ENCODE measurements at regions not wholly inside any gene's neighbourhood (a gene's known extent, or its start where the extent isn't known, plus 50 kb on each side); places are given as distances from the start of the nearest gene placed in this dataset.

DNA sequence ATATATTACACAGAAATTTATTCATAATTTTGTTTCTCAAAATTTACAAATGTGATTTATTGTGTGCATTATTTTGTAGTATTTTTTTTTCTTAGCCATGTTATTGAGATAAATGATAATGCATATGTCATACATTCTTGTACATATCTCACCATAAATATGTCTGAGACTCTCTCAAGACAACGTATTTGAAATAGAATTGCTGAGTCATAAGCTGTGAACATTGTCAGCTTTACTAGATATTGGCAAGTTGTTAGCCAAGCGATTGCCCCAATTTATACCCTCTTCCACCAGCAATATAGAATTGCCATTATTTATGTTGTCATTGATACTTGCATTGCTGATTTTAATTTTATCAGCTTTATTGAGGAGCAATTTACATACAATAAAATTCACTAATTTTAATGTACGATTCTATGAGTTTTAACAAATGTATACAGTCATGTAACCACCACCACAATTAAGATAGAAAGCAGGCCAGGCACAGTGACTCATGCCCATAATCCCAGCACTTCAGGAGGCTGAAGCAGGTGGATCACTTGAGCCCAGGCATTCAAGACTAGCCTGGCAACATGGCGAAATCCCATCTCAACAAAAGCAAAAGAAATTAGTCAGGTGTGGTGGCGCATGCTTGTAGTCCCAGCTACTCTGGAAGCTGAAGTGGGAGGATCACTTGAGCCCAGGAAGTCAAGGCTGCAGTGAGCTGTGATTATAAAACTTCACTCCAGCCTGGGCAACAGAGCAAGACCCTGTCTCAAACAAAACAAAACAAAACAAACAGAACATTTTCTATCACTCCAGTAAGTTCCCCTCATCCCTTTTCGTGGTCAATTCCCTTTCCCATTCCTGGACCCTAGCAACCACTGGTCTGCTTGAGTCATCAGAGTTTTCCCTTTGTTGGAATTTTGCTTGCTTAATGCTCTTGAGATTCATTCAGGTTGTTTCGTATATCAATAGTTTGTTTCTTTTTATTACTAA is 373.1 kb downstream of the MFSD1 start:
- no peak for DNase-seq

DNA sequence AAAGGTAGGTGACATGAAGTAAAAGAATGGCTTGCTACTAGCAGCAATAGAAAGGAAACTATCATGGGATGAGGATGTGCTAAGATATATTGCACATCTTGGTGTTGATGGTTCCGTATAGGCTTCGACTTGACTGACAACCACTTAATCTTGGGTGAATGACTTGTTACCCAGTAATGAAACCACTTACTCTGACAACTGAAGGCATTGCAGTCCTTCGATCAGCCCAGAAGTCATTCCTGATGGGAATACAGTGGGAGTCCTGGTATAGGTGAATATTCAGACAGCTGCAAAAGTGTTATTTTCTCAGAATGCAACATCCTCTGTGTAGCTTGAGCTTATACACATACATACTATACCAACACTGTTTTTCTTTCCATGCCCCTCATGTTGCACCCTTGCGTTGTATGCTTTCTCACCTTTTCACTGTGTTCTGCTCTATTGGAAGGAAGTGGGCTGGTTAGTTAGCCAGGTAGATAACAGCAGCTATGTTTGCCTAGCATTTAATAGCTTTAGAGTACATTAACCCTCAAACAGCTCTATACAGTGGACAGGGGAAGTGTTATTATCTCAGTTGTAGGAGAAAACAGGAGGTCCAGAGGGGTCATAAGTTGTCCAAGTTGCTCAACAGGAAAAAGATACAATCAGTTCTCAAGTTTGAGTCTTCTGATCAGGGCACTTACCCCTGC is 376.5 kb downstream of the MFSD1 start:
- DNase-seq = no peak

DNA sequence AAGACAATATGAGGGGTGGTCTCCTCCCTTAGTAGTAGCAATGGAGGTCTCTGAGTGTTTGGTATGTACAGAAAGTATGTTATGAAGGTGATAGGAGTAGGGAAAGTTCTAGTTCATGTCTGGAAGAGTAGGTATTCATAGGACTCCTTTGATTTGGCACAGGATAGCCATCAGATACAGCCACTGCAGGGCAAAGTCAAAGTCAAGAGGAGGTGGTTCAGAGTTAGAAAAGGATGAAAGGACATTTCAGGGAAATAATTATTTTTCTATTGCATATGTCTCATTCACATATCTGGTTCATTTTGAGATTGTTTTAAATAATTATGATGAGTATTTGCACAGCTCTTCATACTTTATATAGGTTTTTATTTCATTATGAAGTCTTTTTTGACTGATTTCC is 381.1 kb downstream of the MFSD1 start:
- DNase-seq = no peak

DNA sequence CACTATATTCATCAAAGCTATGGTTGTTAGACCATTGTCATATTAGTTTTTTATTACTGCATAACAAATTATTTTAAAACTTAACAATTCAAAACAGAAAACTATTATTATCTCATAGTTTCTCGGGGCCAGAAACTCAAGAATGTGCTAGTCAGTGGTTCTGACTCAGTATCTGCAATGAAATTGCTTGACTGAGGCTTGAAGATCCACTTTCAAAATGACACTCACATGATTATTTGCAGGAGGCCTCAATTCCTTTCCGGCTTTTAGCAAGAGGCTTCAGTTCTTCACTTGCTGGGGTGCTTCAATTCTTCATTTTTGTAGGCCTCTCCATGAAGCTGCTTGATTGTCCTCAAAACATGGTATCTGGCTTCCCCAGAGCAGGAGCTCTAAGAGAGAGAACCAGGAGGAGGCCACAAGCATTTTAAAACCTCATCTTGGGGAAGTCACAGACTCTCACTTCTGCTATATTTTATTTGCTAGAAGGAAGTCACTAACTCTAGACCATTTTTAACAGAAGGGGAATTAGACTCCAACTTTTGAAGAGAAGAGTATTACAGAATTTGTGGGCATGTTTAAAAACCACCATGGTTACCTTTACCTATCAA is 383.7 kb downstream of the MFSD1 start:
- no peak for DNase-seq

DNA sequence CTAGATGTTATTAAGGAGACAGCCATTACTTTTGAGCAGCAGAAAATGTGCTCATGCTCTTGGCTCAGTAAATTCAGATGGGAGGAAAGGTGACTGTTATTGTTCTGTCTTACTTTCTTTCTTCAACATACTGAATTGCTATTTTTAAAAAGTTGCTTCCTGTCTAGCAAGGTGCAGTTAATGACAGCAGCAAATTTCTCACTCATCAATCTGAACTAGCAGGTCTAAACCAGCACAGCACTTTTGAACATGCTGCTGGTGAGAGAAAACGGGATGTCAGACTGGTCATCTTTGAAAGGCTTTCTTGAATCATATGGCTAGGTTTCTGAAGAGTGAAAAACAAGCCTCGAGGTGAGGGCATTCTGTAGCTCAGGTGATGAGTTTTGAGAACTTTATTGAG is 384.7 kb downstream of the MFSD1 start:
- DNase-seq = no peak

DNA sequence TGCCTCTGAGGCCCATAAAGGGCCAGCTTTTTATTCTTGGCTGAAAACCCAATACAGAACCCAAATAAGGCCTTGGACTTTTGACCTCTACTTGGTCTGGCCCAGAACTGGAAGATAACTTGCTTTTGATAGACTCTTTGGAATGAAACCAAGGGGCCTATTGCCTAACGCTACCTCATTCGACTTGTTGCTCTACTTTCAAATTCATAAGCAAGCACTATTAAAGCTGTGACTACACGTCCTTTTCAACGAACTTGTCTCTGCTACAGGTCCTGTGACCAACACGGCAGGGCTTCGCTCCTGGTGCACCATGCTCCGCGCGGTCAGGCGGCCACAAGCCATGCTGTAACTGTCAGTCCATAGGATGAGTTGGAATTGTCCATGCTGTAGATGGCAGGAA is 385.4 kb downstream of the MFSD1 start:
- DNase-seq = no peak

DNA sequence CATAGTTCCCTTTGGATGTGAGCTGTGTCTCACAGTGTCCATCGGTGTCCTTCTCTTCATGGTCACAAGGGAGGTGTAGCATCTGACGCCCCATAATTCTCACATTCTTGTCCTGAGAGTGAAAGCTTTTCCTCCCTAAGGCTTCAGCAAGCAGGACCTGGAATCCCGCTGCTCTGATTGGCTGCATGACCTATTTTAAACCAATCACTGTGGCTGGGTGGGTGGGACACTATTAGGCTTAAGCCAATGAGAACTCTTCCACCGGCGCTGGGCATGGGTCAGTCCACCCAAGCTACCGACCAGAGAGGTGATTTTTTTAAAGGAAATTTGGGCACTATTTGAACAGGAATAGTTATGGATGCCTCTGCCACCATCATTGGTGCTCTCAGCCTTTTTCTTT is 385.9 kb downstream of the MFSD1 start:
- no peak for DNase-seq

DNA sequence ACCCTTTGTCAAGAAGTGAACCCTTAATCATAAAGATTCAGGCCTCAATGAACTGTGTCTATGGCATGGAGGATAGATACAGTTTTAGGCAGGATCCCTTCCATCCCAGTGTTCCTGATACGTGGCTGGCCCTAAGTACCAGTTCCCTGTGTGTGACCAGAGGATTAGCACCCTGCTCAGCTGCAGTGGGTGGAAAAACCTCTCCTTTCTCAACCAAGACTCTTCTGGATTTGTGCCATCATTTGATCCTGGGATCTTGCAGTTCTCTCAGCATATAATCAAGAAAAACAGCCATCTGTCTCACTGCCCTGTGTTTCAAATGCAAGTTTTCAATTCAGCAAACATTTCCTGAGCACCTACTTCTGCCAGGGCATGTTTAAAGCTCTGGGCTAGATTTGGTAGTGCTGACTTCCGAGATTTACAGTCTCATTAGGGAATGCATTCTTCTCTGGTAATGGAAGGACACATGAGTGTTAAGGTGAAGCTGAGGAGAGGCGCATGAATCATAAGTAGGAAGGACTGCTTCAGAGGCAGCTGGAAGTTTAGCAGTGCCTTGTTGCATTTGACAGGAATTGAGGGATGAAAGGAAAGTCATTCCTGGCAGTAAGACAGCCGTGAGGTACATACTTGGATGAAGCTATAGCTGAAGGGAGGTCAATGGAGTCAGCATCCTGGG is 388.3 kb downstream of the MFSD1 start:
- no peak for DNase-seq

DNA sequence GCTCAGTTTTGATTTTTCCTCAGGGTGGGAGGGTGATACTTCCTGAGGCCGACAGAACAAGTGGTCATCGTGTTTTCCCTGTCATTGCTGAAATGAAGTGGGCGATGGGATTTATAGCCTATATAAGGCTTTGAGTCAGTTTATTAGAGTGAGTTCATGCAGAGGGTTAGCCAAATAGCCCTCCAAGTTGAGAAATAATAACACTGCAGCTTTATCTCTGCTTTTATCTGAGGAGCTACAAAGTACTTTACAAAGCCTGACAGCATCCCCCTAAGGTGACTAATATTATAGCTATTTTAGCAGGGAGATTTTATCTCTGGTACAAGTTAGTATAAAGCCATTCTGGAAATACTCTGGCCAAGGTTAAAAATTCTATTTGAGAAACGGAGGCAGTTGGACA is 389.6 kb downstream of the MFSD1 start:
- no peak for DNase-seq

DNA sequence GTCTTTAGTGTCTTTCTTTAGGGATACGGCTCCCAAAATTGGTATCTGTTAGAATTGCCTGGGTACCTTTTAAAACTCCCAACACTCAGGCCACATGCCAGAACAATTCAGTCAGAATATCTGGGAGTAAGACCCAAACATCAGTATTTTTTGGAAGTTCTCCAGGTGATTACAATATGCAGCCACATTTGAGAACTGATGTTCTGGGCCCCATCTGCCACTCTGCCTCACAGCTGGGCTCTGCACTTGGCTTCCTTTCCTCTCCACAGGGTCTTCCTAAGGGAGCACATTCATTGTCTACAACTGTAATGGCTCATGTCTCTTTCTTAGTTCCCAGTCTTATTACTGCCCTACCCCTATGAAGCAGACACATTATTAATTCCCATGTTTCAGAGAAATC is 394.5 kb downstream of the MFSD1 start:
- no peak for DNase-seq

DNA sequence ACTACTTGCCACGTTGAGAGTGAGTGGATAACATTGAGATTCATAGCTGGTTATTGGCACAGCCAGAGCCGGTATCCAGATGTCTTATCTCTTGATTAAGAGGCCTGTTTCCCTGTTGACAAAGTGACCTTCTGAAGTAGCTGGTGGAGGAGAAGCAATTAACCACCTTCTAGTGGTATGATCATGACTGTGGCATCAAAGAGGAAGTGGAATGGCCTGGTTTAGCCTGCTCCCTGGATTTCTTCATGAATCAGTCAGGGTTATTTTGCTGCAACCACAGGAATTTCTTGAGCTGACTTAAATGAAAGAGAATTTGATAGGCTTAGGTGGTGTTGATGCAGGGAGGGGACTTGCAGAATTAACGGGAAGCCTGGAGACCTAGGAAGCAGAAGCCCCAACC is 398.3 kb downstream of the MFSD1 start:
- DNase-seq = no peak

DNA sequence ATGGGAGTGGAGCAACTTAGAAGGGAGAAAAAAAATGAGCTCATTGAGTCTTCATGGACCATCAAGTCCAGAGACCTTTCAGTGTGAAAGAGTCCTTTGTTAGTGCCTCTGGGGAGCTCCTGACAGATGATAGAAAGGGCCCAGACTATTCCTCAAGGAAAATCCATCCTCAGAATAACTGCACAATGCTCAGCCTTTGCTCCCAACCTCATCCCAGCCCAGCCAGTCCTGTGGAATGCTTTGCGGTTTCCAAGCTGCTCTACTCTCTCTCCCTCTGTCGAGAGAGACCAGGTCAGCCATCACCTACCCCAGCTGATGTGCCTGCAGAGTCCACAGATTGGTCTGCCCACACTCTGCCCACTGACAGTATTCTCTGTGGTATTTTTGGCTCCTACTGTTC is 406.2 kb downstream of the MFSD1 start:
- no peak for DNase-seq

DNA sequence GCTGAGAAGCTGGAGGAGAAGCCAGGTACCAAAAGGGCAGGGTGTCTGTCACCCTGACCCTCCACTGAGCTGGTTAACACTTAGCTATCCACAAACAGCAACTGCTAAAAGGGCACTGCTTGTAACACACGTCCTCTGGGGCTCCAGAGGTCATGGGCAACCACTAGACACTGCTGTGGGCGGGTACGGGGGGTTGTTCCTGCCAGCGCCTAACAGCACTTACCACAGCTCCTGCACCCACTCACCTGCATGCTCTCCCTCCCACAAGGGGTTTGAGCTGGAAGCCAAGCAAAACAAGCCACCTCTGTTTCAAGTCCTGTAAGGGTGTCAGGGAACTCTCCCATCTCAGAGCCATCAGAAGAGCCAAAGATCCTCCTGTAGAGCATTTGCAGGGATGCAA is 407.6 kb downstream of the MFSD1 start:
- no peak for DNase-seq

DNA sequence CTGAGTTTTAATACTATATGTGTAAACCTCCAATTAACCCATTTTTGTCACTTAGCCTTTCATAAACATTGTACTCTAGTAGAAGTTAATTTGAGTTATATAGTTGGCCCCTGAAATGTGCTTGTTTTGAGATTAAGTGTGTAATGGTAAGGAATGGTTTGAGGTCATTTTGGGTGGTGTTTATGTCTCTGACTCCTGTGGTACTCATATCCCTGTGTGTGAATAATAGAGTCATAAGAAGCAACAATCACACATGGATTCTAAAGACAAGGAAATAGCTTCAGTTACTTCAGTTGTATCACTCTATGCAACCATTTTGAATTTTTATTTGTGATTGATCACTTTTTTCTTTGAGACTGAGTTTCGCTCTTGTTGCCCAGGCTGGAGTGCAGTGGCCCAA is 408.5 kb downstream of the MFSD1 start:
- no peak for DNase-seq

DNA sequence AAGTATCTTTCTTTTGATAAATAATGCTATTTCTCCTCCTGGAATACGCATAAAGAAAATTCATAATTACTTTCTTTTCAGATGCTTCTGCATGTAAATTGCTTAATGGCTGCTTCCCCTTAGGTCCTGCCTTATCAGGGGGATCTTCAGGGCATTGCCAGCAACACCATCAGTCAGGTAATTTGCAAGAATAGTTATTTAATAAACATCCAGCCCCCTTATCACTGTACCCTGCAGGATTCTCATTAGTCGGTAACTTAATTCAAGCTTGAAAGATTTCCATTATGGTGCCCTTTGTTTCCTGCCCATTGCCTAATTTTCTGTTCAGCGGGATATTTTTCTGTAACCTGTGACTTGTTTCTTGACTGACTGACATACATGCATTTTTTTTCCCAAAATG is 414.5 kb downstream of the MFSD1 start:
- DNase-seq = no peak

DNA sequence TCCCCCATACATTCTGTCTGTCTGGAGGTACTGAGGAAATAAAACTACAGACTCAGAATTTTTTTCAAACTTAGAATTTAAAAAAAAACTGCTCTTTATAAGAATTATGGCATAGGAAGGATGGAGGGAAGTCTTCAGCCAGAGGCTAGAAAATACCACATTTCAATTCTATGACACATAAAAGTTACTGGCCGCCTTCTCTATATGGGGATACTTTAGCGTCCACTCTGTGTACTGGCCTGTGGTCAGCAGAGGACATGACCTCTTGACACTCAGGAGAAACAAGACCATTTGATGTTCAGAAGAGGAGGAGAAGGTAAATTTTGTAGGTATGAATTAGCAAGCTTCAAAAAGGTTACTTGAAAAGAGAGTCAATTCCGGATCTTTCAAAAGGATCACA is 417.4 kb downstream of the MFSD1 start:
- DNase-seq = no peak

DNA sequence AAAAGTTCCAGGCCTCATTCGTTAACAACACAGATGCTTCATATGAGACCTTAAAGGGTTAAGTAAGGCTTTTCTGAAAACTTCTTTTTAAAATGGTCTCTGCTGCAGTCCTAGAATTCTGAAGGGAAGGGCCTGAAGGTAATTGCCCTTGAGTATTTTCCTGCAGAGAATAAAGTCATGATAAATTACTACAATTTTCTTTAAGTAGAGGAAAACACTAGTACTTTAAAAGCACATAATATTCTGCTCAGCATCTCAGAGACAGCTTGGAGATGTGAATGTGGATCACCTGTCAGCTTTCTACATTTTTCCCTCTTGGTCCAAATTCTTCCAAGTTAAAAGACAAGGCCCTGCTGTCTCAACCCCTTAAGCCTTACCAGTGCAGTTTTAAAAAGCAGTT is 419.5 kb downstream of the MFSD1 start:
- DNase-seq = no peak

DNA sequence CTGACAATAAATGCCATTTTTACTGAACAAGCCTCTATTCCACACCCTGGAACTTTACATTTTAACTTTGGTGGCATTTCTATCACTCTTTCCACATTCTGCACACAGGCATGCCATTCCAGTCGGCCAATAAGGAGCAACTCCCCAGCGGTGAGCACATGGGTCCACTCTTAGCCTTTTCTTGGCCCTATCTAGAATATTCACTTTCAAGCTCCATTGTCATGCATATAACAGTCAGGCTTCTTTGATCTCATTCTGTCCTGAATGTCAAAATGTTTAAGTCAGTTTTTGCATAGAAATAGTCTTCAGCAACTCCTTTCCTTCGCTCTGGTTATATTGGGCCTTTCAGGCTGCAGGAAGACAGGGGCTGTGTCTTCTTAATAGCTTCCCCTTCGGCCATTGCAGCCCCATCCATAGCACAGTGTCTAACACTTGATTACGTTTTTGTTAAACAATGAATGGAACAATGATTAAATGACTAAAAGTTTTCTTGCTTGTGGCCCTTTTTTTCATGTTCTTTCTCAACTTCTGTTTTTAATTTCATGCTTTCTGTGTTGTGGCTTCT is 427.3 kb downstream of the MFSD1 start:
- no peak for DNase-seq

DNA sequence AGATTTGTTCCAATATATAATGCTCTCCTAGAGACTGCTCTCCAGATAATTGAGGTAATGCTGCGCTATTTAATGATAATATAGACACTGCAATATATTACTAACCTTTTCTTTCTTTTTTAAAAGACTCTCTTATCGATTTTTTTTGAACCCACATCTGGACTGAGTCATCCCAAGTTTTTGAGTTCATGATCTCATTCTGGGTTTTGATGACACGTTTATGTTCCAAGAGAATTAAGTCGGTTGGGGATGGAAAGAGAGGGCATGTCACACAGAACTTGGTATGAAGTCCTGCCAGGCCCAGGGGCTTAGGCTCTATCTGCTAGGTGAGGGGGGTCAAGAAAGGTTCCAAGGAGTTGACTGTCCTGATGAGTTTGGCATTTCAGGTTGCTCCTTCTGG is 431.1 kb downstream of the MFSD1 start:
- no peak for DNase-seq

DNA sequence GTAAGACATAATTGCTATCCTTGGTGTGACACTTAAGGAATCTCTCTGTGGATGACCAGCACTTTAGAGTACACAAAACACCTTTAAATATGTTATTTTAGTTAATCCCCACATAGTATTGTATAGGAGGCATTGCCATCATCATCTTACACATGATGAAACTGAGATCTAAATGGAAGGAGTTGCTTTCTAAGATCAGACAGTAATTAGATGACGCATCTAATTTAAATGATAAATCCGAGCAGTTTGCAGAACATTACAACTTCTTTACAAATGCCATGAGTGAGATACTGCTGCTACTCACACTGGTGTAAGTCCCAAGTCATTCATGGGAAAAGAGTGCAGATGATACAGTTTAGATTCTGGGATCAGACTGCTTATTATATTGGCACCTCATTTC is 431.9 kb downstream of the MFSD1 start:
- DNase-seq = no peak

DNA sequence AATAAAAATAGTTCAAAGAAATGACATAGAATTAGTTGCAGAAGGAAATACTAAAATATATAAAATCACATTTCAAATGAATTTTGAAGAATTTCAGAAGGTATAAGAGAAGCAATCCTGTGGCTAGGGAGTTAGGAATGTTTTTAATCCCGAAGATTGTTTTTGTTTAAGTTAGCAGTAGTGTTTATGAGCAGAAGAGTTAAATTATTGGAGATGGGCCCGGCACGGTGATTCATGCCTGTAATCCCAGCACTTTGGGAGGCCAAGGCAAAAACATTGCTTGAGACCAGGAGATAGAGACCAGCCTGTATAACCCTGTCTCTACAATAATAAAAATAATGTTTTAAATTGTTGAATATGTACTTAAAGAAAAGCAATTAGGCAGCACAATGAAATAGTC is 432.5 kb downstream of the MFSD1 start:
- DNase-seq = no peak

DNA sequence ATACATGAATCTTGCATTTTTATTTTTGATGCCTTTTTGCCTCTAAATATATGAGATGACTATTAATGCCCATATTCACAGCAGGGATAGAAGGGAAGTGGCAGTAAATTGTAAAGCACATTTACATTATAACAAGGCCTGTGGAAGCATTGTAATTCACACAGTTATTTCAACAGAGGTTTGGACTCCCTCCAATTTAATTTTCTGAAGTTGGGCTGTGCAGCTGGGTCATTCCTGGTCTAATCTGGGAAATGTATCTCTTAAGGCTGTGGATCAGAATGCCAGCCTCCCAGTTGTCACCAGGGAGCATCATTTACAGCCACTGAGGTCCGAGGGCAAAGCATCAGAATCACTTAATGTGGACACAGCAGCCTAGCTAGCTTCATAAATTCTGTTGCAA is 434.5 kb downstream of the MFSD1 start:
- no peak for DNase-seq

DNA sequence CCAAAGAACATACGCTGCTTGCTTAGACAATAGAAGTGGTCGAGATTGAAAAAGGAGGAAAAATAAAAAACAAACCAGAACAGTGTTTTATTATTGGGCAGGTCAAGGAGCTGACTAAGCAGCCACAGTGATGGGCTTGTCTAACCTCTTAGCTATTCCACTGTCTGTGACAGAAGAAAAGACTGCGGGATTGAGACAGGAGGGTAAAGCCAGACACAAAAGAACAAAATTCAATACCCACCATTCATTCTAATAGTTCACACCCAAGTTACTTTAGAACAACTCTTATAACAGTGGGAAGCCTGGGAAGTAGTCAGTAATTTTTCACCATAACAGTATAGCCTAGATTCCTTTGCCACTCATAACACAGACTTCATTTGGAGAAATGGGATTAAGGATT is 435.4 kb downstream of the MFSD1 start:
- DNase-seq = no peak

Data from activated CD8-positive, alpha-beta memory T cell treated with anti-CD3 and anti-CD28 coated beads, Interleukin-2, amount 50 U/mL, for 48 hours (primary cell).